Activated CD8-positive, alpha-beta memory T cell treated with anti-CD3 and anti-CD28 coated beads for 36 hours (primary cell): ENCODE measurements at regions not wholly inside any gene's neighbourhood (a gene's known extent, or its start where the extent isn't known, plus 50 kb on each side); places are given as distances from the start of the nearest gene placed in this dataset.

ENCODE experiments used
- CTCF ChIA-PET: fragments of 350-600 bp; sonication (Branson Sonifier 250); formaldehyde crosslinking; loops from one replicate; lab custom pipeline; 2021; ENCODE audit warnings: antibody characterized with exemption; lab: Charles Lee
- POLR2A ChIA-PET: fragments of 350-600 bp; sonication (Branson Sonifier 250); formaldehyde crosslinking; loops from one replicate; lab custom pipeline; 2021; ENCODE audit warnings: antibody characterized with exemption; lab: Charles Lee

DNA sequence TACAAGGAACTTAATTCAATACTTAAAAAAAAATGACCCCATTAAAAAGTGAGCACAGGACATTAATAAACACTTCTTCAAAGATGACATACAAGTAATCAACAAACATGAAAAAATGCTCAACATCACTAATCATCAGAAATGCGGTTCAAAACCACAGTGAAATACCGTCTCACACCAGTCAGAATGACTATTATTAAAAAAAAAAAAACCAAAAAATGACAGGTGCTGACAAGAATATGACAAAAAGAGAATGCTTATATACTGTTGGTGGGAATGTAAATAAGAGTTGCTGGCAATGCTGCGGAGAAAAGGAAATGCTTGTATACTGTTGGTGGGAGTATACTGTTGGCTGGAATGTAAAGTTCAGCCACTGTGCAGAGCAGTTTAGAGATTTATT is 358.3 kb upstream of the CBLB start:
- ChIA-PET POLR2A (no interaction called here), CTCF (no interaction called here)

DNA sequence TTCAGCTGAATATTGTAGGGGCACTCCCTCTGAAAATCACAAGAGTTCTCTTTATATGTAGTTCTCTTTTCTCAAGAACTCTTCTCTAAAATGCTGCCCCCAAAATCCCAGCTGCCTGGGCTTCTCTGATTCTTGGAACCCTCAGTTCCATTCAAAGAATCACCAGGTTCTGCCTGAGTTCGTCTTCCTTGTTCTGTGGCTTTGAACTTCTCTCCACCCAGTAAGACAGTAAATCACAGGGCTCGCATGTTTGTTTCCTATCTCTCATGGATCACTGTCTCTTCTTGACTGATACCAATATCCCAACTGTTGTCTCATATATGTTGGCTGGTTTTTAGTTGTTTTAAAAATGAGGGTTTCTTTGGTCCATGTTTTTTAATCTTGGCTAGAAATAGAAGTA is 359.5 kb upstream of the CBLB start:
- CTCF ChIA-PET: interaction anchor here (1.4 kb wide), 1 partner anchor 13 kb away, joined by 3 read pairs; no protein-coding TSS in a partner anchor
- POLR2A ChIA-PET: interaction anchor here (0.9 kb wide), 1 partner anchor 200 kb away, joined by 4 read pairs; no protein-coding TSS in a partner anchor

DNA sequence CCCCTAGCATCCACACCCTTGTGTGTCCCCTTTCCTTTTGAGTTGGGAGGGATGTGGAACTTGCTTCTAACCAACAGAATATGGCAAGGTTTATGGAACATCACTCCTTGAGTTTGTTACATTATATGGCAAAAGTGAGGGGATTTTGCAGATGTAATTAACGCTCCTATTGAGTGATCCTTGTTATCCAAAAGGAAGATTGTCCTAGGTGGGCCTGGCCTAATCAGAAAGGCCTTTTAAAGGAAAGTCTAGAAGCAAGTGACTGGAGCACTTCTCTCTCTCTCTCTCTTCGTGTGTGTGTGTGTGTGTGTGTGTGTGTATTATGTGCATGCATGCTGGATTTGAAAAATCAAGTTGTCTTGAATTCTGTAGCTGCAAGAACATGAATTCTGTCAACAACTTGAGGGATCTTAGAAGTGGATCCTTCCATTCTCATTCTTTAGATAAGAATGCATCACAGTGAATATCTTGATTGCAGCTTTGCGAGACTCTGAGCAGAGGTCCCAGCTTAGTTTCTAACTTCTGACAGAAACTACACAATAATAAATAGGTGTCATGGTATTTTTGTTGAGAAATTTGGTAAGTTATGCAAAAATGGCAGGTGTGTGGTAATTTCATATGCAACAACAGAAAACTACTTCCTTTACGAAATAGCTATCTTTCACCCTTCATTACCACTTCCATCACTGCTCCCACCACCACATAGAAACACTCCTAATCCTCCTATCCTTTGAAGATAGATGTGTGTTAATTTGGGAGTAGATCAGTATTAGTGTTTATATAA is 360.9 kb upstream of the CBLB start:
- ChIA-PET POLR2A (no interaction called here), CTCF (interaction anchor here (1.4 kb wide), 1 partner anchor 14 kb away, joined by 3 read pairs; no protein-coding TSS in a partner anchor)

DNA sequence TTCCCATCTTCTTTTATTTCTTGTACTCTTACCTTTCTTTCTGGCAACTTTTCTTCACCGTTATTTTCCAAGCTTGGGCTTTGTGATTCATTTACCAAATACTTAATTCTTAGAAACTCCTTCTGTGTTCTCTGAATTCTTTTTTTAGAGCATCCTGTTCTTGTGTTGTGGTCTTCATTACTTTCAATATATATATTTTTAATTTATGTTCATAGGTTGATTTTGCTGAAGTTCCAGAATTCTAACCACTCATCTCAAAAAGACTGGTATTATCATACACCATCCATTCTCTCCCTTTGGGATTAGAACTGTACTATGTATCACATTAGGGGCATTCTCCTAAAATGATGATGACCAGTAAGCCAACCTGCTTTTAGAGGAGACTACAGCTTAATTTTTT is 362.3 kb upstream of the CBLB start:
- CTCF ChIA-PET: no interaction called here

DNA sequence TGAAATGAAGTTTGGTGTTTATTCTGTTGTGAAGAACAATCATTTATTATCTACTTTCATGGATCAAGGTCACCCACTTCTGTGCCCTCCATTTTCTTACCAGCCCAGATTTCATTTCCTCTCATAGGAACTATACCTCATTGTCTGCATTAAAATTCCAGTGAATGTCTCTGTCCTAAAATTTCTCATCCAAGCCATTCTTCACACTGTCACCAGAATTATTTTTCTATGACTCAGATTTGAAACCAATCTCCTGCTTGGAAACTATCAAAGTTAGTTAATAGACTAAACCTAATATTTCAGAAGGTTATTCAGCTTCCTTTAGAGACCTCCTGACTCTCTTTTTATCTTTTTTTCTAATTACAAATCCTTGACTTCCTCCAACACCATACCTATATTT is 364.1 kb upstream of the CBLB start:
- ChIA-PET POLR2A (no interaction called here), CTCF (interaction anchor here (0.8 kb wide), 1 partner anchor 377 kb away, joined by 3 read pairs; no protein-coding TSS in a partner anchor)

More for the DNA sequence above, 362.3 kb upstream of the CBLB start:
- POLR2A ChIA-PET: interaction anchor here (0.5 to 0.6 kb wide), 2 partner anchors 364 to 384 kb away, joined by 3 to 4 read pairs; no protein-coding TSS in a partner anchor

DNA sequence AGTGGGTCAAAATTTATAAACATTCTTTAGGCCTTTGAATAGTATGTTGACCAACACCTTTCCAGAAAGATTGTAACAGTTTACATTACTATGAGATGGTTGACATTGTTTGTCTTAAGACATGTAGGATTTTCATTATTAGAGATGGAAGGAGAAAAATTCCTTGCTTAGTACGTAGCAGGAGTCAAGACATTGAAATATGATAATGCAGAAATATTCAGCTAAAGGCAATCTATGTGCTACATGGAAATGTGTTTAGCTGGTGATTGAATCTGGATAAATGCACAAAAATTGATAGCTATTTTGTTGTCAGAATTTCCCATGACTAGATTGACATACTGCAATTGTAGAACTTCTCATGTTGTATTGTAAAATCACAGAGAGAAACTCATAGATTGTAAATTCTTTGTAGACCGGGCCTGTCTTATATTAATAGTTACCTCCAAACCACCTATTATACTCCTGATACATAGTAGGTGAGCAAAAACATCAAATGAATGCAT is 370.4 kb upstream of the CBLB start:
- CTCF ChIA-PET: no interaction called here
- POLR2A ChIA-PET: no interaction called here

DNA sequence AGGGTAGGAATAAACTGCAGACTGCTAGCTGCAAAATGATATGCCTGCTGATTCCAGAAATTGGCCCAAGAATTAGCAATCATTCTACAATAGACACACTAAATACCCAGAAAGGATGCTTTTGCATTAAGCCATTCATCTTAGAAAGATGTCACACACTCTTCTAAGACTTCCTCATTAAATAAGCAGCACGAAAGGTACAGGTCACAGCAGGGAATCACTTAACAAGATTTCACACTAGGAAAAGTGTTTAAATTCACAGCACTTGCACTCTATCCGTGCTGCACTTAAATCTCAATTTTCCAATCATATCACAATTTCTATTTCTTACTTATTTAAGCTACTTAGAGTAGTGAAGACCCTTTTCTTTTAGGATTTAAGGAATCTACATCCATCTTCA is 372.8 kb upstream of the CBLB start:
- CTCF ChIA-PET: no interaction called here
- POLR2A ChIA-PET: no interaction called here

DNA sequence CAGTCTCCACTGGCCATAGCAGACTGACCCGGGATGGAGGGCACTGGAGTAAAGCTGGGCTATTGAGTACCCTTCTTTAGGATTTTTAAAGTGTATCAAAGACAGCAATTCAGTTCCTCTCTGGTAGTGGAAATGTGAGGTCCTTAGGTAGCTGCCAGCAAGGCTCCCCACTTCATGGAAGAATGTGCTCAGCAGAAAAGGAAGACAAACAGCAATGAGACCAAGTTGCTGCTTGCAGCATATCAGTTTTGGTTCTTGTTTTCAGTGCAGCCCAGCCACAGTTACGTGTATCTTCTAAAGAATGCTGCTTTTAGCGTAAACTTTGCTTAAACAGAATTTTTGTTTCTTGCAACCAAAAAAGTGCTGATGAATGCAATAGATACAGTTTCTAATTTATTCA is 374.0 kb upstream of the CBLB start:
- CTCF ChIA-PET: no interaction called here
- POLR2A ChIA-PET: no interaction called here

DNA sequence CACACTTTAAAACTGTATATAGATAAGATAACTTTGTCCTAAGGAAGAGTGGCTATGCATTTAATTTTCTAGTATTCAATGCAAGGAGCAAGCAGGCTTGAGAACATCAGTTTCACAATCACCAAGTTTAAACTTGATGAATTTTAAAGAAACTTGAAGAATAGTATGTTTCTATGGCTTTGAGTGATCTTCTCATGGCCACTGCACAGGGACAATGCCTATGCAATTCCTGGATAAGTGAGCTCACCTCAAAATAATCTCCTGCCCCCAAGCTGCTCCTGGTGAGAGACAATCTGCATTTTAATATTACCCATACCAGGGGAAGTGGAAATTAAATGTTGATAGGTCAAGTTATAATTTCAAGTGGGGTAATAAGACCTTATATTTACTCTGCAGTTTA is 376.6 kb upstream of the CBLB start:
- CTCF ChIA-PET: no interaction called here

DNA sequence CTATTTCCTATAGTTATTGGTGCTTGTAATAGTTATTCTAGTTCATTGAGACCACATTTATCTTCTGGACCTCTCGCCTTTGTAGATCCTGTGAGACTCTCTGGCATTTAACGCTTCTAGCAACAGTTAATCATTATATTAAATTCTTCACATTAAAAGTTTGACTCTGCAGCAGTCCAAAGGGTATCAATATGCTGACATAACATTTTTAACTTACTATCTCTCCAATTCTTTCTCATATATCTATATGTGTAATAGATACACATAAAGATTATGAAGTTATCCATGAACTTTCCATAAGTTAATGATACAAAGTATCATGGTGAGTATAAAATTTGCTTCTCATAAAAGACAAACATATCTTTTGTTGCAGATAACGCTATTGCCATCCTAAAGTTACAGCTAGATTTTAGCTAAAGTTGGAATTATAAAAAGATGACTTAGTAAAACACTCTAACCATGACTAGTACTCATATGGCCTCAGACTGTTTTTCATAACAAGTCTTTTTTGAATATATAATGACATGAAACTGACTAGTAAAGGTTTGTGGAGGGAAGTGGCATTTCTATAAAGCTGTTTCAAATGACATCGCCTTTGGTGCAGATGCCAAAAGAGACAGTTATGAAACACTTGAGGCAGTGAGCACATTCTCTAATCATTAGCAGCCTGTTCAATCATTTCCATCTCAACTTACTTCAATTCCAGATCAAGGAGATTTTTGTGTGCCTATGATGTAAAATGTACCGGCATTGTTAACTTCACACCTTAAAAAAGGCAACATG is 379.3 kb upstream of the CBLB start:
- CTCF ChIA-PET: no interaction called here
- POLR2A ChIA-PET: no interaction called here

More for the DNA sequence above, 376.6 kb upstream of the CBLB start:
- POLR2A ChIA-PET: no interaction called here

DNA sequence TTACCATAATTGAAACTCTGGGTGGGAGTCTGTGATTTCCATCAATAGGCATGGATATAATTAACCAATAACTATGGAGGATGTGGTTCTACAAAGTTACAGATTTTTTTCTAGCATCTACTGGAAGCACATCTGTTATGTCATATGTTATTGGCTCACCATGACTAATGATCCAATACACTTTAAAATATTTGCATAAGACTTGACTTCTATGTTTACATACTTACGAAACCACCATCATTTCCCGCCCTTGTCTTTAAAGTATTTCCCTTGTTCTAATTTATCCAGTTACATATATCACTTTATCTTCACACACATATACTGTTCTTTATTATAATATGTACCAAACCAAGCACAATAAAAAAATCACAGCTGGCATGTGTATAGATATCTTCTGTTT is 380.3 kb upstream of the CBLB start:
- CTCF ChIA-PET: no interaction called here
- POLR2A ChIA-PET: no interaction called here

DNA sequence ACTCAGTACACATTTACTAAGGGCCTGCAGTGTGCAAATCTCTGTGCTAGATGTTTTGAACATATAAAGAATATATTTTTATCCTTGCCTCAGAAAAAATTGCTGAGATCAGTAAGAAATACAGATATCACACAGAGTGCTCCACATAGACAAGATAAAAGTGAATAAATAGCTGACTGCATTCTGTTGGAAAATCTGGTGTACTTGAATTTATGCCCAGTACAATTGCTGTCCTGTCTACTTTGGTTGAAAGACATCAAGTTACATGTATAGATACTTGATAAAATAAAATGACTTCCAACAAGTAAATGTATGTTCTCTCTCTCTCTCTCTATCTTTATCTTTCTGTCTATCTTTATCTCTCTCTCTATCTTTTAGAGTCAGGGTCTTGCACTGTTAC is 381.2 kb upstream of the CBLB start:
- CTCF ChIA-PET: no interaction called here

DNA sequence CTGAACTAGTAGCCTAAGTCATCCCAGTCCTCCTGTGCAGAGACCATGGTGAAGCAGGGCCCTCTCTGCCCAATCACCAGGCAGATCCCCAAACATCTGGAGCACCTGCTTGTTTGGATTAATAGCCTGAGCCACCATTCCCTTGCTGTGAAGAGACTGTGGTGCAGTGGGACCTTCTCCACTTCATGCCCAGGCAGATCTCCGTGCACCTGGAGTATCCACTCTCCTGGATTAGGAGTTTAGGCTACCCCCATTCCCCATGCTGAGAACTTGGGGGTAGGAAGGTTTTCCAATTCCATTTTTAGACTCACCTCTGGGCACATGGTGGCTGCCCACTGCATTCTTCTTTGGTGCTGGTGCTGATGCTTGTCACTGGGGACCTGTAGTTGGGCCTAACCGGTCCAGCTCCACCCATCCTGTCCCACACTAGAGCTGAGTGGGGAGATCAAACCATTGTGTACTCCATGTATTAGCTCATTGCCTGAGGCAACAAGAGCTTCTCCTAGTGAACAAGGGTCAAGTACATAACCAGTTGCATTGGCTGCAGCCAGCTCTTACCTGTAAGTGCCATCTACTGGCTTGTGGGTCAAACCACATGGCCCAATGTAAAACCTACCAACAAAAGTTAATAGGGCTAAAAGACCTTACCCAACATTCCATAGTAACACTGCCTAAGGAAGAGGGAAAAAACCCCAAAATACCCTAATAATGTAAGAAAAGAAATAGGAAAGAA is 382.5 kb upstream of the CBLB start:
- ChIA-PET POLR2A (no interaction called here), CTCF (interaction anchor here (0.6 kb wide), 1 partner anchor 36 kb away, joined by 3 read pairs; no protein-coding TSS in a partner anchor)

More for the DNA sequence above, 381.2 kb upstream of the CBLB start:
- POLR2A ChIA-PET: no interaction called here

DNA sequence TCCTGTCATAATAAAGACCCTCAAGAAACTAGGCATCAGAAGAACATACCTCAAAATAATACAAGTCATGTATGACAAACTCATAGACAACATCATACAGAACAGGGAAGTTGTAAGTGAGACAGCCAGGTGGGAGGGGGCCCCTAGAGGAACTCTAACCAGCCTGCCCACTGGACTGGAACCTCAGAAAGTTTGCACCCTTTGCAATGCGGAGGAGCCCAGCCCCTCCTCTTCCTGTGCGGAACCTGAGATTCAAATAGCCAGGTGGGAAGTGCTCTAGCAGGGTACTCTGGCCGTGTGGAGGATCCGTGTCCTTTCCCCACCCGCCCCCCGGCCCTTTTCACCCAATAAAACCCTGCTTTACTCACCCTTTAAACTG is 387.0 kb upstream of the CBLB start:
- ChIA-PET POLR2A (no interaction called here), CTCF (no interaction called here)

DNA sequence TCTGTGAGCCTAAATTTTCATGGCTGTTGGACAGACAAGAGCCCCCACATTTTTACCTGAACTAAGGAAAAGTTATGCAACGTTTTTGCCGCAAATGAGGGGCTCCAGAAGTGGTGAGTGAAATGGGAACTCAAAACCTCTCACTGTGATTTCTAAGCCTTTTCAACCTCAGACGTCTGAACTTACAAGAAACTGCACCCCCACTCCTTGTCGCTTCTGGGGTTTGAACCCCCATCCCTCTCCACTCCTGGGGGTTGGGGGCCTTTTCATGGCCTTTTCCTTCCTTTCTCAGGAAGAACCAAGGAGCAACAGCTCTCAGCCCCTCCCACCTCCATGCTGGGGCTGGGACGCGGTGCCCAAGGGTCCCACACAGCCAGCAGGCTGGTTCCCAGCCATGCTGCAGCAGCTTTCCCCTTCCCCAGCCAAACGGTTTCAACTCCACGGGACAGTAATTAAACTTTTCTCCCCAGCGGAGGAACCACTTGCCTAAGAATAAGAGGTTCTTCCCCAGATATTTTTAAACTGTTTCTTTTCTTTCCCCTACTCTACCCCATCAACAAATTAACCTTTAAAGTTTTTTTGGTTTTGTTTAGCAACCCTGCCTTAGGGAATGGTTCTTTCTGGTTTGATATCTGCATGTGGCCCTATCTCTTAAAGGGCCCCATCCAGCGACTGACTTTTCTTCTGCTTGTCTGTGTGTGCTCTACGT is 387.6 kb upstream of the CBLB start:
- ChIA-PET POLR2A (no interaction called here), CTCF (no interaction called here)

DNA sequence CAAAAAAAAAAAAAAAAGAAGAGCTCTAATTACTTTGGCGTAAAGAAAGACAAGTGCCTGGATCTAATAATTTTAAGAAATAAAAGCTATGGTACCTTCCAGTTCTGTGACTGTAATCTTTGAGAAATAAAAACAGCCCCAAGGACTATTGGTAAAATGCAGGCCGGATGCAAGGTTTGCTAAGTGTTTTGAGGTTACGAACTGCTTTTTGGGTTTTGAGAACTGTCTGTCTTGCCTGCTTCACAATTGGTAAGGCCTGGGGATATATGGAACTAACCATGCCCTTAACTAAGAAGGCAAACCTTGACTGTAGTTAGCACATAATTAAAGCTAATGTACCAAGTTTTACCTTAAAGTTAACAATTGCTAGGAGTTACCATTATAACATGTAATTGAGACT is 388.4 kb upstream of the CBLB start:
- CTCF ChIA-PET: no interaction called here
- POLR2A ChIA-PET: interaction anchor here (0.7 kb wide), 1 partner anchor 154 kb away, joined by 3 read pairs; no protein-coding TSS in a partner anchor

DNA sequence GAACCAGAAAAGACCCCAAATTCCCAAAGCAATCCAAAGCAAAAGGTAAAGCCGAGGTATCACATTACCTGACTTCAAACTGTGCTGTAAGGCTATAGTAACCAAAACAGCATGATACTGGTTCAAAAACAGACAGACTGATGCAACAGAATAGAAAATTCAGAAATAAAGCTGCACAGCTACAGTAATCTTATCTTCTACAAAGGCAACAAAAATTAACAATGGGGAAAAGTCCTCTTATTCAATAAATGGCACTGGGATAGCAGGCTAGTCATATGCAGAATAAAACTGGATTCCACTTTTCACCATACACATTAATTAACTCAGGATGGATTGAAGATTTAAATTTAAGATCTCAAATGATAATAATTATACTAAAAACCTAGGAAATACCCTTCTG is 392.6 kb upstream of the CBLB start:
- ChIA-PET POLR2A (no interaction called here), CTCF (no interaction called here)

DNA sequence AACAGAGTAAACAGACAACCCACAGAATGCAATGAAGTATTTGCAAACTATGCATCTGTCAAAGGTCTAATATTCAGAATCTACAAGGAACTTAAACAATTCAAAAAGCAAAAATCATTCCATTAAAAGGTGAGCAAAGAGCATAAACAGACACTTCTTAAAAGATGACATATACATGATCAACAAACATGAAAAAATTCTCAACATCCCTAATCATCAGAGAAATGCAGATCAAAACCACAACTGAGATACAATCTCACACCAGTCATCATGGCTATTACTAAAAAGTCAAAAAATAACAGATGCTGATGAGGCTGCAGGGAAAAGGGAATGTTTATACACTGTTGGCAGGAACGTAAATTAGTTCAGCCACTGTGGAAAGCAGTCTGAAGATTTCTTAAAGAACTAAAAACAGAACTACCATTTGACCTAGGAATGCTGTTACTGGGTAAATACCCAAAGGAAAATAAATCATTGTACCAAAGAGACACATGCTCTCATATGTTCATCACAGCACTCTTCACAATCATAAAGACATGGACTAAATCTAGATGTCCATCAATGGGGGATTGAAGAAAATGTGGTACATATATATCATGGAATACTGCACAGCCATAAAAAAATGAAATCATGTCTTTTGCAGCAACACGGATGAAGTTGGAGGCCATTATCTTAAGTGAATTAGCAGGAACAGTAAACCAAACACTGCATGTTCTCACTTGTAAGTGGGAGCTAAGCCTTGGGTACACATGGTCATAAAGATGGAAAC is 393.3 kb upstream of the CBLB start:
- CTCF ChIA-PET: no interaction called here
- POLR2A ChIA-PET: no interaction called here
